Chondrocyte (in vitro differentiated cells): ENCODE measurements at regions not wholly inside any gene's neighbourhood (a gene's known extent, or its start where the extent isn't known, plus 50 kb on each side); places are given as distances from the start of the nearest gene placed in this dataset.
A peak's percentile ranks its signal among the peaks of the same experiment; 100 is the strongest.

Experiments
- DNase-seq: peaks from one replicate; pipeline ENCODE4 v3.0.0; 2021; ENCODE audit warnings: mixed read lengths, low spot score
- H3K27ac Mint-ChIP-seq: one replicate; pipeline ENCODE4 v1.8.0; 2021; ENCODE audit warnings: mild to moderate bottlenecking, moderate library complexity, mixed read lengths; ENCODE audit not compliant: unreplicated experiment
- H3K27me3 Mint-ChIP-seq: 2 replicates; pipeline ENCODE4 v1.8.0; 2021; ENCODE audit warnings: low read depth, mixed read lengths
- H3K36me3 Mint-ChIP-seq: 2 replicates; pipeline ENCODE4 v1.8.0; 2021; ENCODE audit warnings: low read depth, mixed read lengths
- H3K4me1 Mint-ChIP-seq: 2 replicates; pipeline ENCODE4 v1.8.0; 2021; ENCODE audit warnings: low read depth, mild to moderate bottlenecking, mixed read lengths
- H3K4me3 Mint-ChIP-seq: one replicate; pipeline ENCODE4 v1.8.0; 2021; ENCODE audit warnings: mild to moderate bottlenecking, moderate library complexity, mixed read lengths; ENCODE audit not compliant: unreplicated experiment
- H3K9me3 Mint-ChIP-seq: 2 replicates; pipeline ENCODE4 v1.8.0; 2021; ENCODE audit warnings: low read depth, mixed read lengths
- CTCF ChIP-seq: fragments of 200-600 bp; sonication (generic); IDR thresholded peaks from 2 replicates; pipeline ENCODE4 v1.5.0; 2021; ENCODE audit warnings: antibody characterized with exemption, mild to moderate bottlenecking, moderate library complexity

- peaks cover 35% of the 10 kb centered on the region for H3K4me1 Mint-ChIP-seq
- peak overlapping the region; percentile 85 for H3K4me3 Mint-ChIP-seq
- H3K27ac Mint-ChIP-seq = peak overlapping the region; percentile 92
- DNase-seq = no peak
- H3K36me3 Mint-ChIP-seq = no peaks in the 10 kb centered on the region
- TF ChIP-seq CTCF = no peak
- H3K27me3 Mint-ChIP-seq = no peaks in the 10 kb centered on the region
- no peaks in the 10 kb centered on the region for H3K9me3 Mint-ChIP-seq
Measured at GRCh38 chr12:24561882-24562770, 386.8 kb downstream of the BCAT1 start.

GRCh38 chr12:24561411-24561871 lies 387.5 kb downstream of the BCAT1 start:
- Mint-ChIP-seq H3K9me3 (no peaks in the 10 kb centered on the region), H3K36me3 (no peaks in the 10 kb centered on the region), H3K4me1 (peaks cover 35% of the 10 kb centered on the region), H3K27ac (peak overlapping the region; percentile 92), H3K27me3 (no peaks in the 10 kb centered on the region), H3K4me3 (peak overlapping the region; percentile 85)
- DNase-seq = no peak
- TF ChIP-seq CTCF = no peak

DNA sequence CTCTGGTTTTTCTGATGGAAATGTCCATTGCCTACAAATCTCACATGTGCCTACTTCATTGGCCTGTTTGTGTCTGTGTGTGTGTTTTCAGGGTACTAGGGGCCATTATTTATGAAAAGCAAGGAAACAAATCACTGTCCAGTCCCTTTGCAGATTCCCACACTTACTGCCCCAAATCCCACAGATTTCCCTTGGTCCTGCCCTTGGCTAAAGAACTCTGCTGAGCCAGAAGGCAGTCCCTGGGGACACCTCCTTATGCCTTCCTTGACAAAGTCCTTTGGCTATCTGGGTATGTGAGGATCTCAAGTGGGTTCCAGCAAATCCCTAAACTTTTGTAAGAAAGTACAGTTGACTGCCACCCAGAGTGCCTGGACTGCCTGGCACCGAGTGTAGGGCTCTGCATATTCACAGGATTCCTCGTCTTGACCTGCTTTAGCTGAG lies 388.1 kb downstream of the BCAT1 start:
- Mint-ChIP-seq H3K36me3 (no peaks in the 10 kb centered on the region), H3K27me3 (no peaks in the 10 kb centered on the region), H3K9me3 (no peaks in the 10 kb centered on the region), H3K4me1 (peaks cover 35% of the 10 kb centered on the region), H3K27ac (peak overlapping the region; percentile 92), H3K4me3 (peak overlapping the region; percentile 85)
- no peak for DNase-seq
- TF ChIP-seq CTCF = peak; percentile 37

- no peaks in the 10 kb centered on the region for H3K9me3 Mint-ChIP-seq
- no peak for DNase-seq
- peaks cover 35% of the 10 kb centered on the region for H3K4me1 Mint-ChIP-seq
- peak overlapping the region; percentile 85 for H3K4me3 Mint-ChIP-seq
- TF ChIP-seq CTCF = no peak
- peak overlapping the region; percentile 92 for H3K27ac Mint-ChIP-seq
- no peaks in the 10 kb centered on the region for H3K36me3 Mint-ChIP-seq
- no peaks in the 10 kb centered on the region for H3K27me3 Mint-ChIP-seq
Measured at GRCh38 chr12:24560192-24560775, 388.6 kb downstream of the BCAT1 start.

DNA sequence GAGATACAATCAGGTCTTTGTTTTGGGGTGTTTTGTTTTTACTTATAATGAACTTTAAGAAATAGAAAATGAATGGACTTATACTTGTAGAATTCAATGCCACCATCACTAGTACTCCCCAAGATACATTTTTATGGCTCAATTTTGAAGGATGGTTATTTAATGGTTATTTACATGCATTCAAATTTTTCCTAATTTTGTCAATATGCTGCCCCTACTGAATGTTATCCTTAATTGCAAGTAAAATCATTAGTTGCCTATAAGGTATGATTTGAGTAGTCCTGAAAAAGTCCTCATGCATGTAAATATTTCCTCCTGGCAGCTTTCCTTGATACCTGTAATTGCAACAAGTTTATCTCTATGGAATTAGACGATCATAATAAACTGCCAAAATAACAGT lies 391.2 kb downstream of the BCAT1 start:
- H3K4me1 Mint-ChIP-seq = peaks cover 48% of the 10 kb centered on the region

More for the DNA sequence above, 391.2 kb downstream of the BCAT1 start:
- Mint-ChIP-seq H3K36me3 (no peaks in the 10 kb centered on the region), H3K27ac (no peak overlapping the region), H3K27me3 (no peaks in the 10 kb centered on the region), H3K9me3 (no peaks in the 10 kb centered on the region), H3K4me3 (no peak overlapping the region)
- no peak for DNase-seq
- peak; percentile 11 for TF ChIP-seq CTCF
